GM12878 (cell line): ENCODE measurements at regions not wholly inside any gene's neighbourhood (a gene's known extent, or its start where the extent isn't known, plus 50 kb on each side); places are given as distances from the start of the nearest gene placed in this dataset.

ENCODE experiments used
- ATAC-seq: fragments of 200-7000 bp; cut with Tn5 transposase; 3 replicates; pipeline ENCODE4 v1.9.1; 2020; ENCODE audit warnings: mild to moderate bottlenecking, moderate library complexity
- BruUV-seq: library from RNA; stranded (reverse); fragments of 400-500 nt; replicated peaks from 2 replicates; lab custom pipeline; 2021; lab: Mats Ljungman, UMichigan
- CTCF ChIA-PET: fragments of 300-600 bp; sonication (Branson Sonifier 250); formaldehyde crosslinking; extraction: SDS; loops from one replicate; lab custom pipeline; 2021; ENCODE audit warnings: inconsistent platforms; lab: Yijun Ruan, JAX
- POLR2A ChIA-PET: fragments of 350-600 bp; formaldehyde crosslinking; extraction: SDS; loops from one replicate; lab custom pipeline; 2021; ENCODE audit warnings: inconsistent platforms; lab: Charles Lee
- RAD21 ChIA-PET: fragments of 300-600 bp; sonication (Branson Sonifier 250); formaldehyde crosslinking; loops from one replicate; lab custom pipeline; 2023; ENCODE audit warnings: antibody characterized with exemption; ENCODE audit not compliant: unreplicated experiment; lab: Charles Lee
- SMC1A ChIA-PET: fragments of 300-600 bp; sonication (Branson Sonifier 250); formaldehyde crosslinking; loops from one replicate; lab custom pipeline; 2023; ENCODE audit not compliant: unreplicated experiment, uncharacterized antibody; lab: Charles Lee
- DNase-seq: peaks from one replicate; pipeline ENCODE4 v3.0.0-alpha.2; 2011; ENCODE audit warnings: low read depth, low spot score
- FAIRE-seq: peaks from 3 replicates; lab custom pipeline; 2011; peaks lifted over from hg19 to GRCh38; lab: Jason Lieb, UNC
- H2AFZ ChIP-seq: 2 replicates; pipeline ENCODE4 v1.6.0; 2011; ENCODE audit warnings: low read depth, low read length, control low read depth; ENCODE audit not compliant: control insufficient read depth
- H3K27ac ChIP-seq: 2 replicates; pipeline ENCODE4 v1.5.1; 2011; ENCODE audit warnings: control low read depth; ENCODE audit not compliant: control insufficient read depth, insufficient read depth
- H3K27me3 ChIP-seq, 2 experiments: replicated peaks in 1 of 2; 2 replicates each; pipeline versions ENCODE4 v1.6.0 to v1.6.1; 2011; ENCODE audit warnings: low read length in 1 of 2; ENCODE audit not compliant: control insufficient read depth in 2 of 2, insufficient read depth in 2 of 2
- H3K36me3 ChIP-seq, 2 experiments: 2 replicates each; pipeline ENCODE4 v1.5.1; 2011; ENCODE audit warnings: low read length in 1 of 2; ENCODE audit not compliant: control insufficient read depth in 2 of 2, insufficient read depth in 2 of 2
- H3K4me1 ChIP-seq: 2 replicates; pipeline ENCODE4 v1.6.1; 2011; ENCODE audit warnings: mild to moderate bottlenecking, low read length, moderate library complexity, mixed read lengths; ENCODE audit not compliant: control insufficient read depth, insufficient read depth
- H3K4me2 ChIP-seq: 2 replicates; pipeline ENCODE4 v1.6.0; 2011; ENCODE audit warnings: control low read depth; ENCODE audit not compliant: control insufficient read depth, insufficient read depth
- H3K4me3 ChIP-seq: fragments of 200-600 bp; sonication (generic); 2 replicates; pipeline ENCODE4 v1.5.1; 2016
- H3K79me2 ChIP-seq: 2 replicates; pipeline ENCODE4 v1.6.0; 2011; ENCODE audit warnings: low read length; ENCODE audit not compliant: control insufficient read depth, insufficient read depth
- H3K9ac ChIP-seq: 2 replicates; pipeline ENCODE4 v1.8.0; 2011; ENCODE audit warnings: low read length, control low read depth, mixed read lengths; ENCODE audit not compliant: control insufficient read depth, insufficient read depth
- H3K9me3 ChIP-seq: replicated peaks from 3 replicates; pipeline ENCODE4 v1.5.1; 2011; ENCODE audit warnings: mild to moderate bottlenecking, low read length; ENCODE audit not compliant: control insufficient read depth, insufficient read depth
- H4K20me1 ChIP-seq: 2 replicates; pipeline ENCODE4 v1.6.0; 2011; ENCODE audit not compliant: control insufficient read depth, insufficient read depth
- ATF7 ChIP-seq: fragments of 450-650 bp; IDR thresholded peaks from 2 replicates; pipeline ENCODE4 v1.6.1; 2016; ENCODE audit warnings: low read depth, mild to moderate bottlenecking
- BRCA1 ChIP-seq: IDR thresholded peaks from 2 replicates; pipeline ENCODE4 v1.6.1; 2011; ENCODE audit warnings: low read depth, low read length, improper control_type of control experiment
- CBFB ChIP-seq: IDR thresholded peaks from 2 replicates; pipeline ENCODE4 v1.6.1; 2016; ENCODE audit warnings: antibody characterized with exemption, low read depth
- CHD1 ChIP-seq: IDR thresholded peaks from 2 replicates; pipeline ENCODE4 v1.6.1; 2012; ENCODE audit warnings: low read depth, low read length, improper control_type of control experiment
- EP300 ChIP-seq, 2 experiments: fragments of 150-350 bp in 1 of 2; IDR thresholded peaks; 2 replicates each; pipeline ENCODE4 v1.6.1; 2011 to 2012; ENCODE audit warnings: low read depth in 2 of 2, low read length in 2 of 2, borderline replicate concordance in 1 of 2, improper control_type of control experiment in 1 of 2, inconsistent platforms in 1 of 2; ENCODE audit not compliant: control insufficient read depth in 1 of 2
- FOS ChIP-seq: IDR thresholded peaks from 3 replicates; pipeline ENCODE4 v1.6.1; 2011; ENCODE audit warnings: borderline replicate concordance; ENCODE audit not compliant: insufficient read length; ENCODE audit errors: extremely low read depth
- KDM1A ChIP-seq: fragments of 200-600 bp; sonication (generic); IDR thresholded peaks from 2 replicates; pipeline ENCODE4 v1.6.1; 2016; ENCODE audit warnings: borderline replicate concordance
- MTA3 ChIP-seq: IDR thresholded peaks from 2 replicates; pipeline ENCODE4 v1.6.1; 2012; ENCODE audit warnings: low read length, inconsistent platforms, borderline replicate concordance
- NR2C1 ChIP-seq: fragments of 450-650 bp; IDR thresholded peaks from 2 replicates; pipeline ENCODE4 v1.6.1; 2017; ENCODE audit warnings: antibody characterized with exemption, mild to moderate bottlenecking, moderate library complexity
- RFX5 ChIP-seq: IDR thresholded peaks from 2 replicates; pipeline ENCODE4 v1.6.1; 2011; ENCODE audit warnings: low read depth, low read length, improper control_type of control experiment
- SIN3A ChIP-seq: IDR thresholded peaks from 2 replicates; pipeline ENCODE4 v1.6.1; 2012; ENCODE audit warnings: low read depth, low read length, improper control_type of control experiment
- SMAD1 ChIP-seq: fragments of 450-650 bp; IDR thresholded peaks from 2 replicates; pipeline ENCODE4 v1.6.1; 2018; ENCODE audit warnings: mild to moderate bottlenecking, low read depth; ENCODE audit not compliant: partially characterized antibody
- SUZ12 ChIP-seq: fragments of 200-600 bp; sonication (generic); IDR thresholded peaks from one replicate; pipeline ENCODE4 v1.6.1; 2018; ENCODE audit warnings: antibody characterized with exemption, mild to moderate bottlenecking; ENCODE audit not compliant: unreplicated experiment
- YY1 ChIP-seq: IDR thresholded peaks from 2 replicates; pipeline ENCODE4 v1.6.1; 2011; ENCODE audit warnings: low read depth, mild to moderate bottlenecking, low read length
- ZNF622 ChIP-seq: fragments of 450-650 bp; IDR thresholded peaks from 2 replicates; pipeline ENCODE4 v1.6.1; 2017; ENCODE audit warnings: mild to moderate bottlenecking, inconsistent platforms
- ZSCAN29 ChIP-seq: fragments of 450-650 bp; IDR thresholded peaks from 2 replicates; pipeline ENCODE4 v1.6.1; 2017; ENCODE audit warnings: mild to moderate bottlenecking, moderate library complexity
- WGBS: methylation state at CpG from one replicate; pipeline ENCODE4 v1.1.6; 2016; ENCODE audit warnings: low lambda C conversion rate; ENCODE audit not compliant: insufficient replicate concordance, insufficient coverage; ENCODE audit errors: missing lambda C conversion rate; 5-methylcytosine and 5-hydroxymethylcytosine counted together
- in situ Hi-C: fragments of 300-500 bp; cut with MboI; formaldehyde crosslinking; loops from 9 replicates; pipeline ENCODE4 v1.14.3; 2018; ENCODE audit warnings: mixed read lengths
- intact Hi-C: fragments of 100-400 bp; cut with micrococcal nuclease; formaldehyde crosslinking; loops from one replicate; pipeline ENCODE4 v1.14.2; 2022; ENCODE audit not compliant: unreplicated experiment
- TF ChIP-seq, protein P1 (sequence below): fragments of 450-650 bp; IDR thresholded peaks from 2 replicates; pipeline ENCODE4 v1.6.1; 2016; ENCODE audit warnings: mild to moderate bottlenecking
- TF ChIP-seq, protein P2 (sequence below): fragments of 450-650 bp; IDR thresholded peaks from 2 replicates; pipeline ENCODE4 v1.6.1; 2016; ENCODE audit warnings: mild to moderate bottlenecking

DNA sequence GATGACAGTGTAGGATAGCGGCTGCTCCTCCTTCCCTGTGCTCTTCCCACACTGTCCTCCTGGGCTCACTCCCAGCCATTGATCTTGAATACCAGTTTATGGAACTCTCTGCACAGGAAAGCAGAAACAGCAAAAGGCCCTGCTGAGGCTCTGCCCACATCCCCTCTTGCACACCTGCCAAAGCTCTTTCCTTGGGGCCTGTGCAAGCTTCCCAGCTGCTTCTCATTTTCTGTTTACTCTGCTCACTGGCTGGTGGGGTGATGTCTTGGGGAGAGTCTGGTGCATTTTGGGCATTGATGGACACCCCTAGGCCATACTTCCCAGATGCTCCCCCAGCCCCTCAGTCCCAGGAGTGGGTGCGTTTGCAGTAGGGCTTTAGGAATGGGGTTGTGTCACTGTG, 361.8 kb downstream of the TMEM121 start:
- SMC1A ChIA-PET, result no interaction called here
- Histone ChIP-seq H3K27ac (no peak overlapping the region), H4K20me1 (no peaks in the 10 kb centered on the region), H3K27me3 (no peaks in the 10 kb centered on the region), H3K36me3 (no peaks in the 10 kb centered on the region), H3K4me1 (no peaks in the 10 kb centered on the region), H3K79me2 (no peaks in the 10 kb centered on the region), H3K4me2 (no peak overlapping the region), H3K9me3 (no peaks in the 10 kb centered on the region), H3K9ac (no peak overlapping the region), H3K4me3 (no peak overlapping the region), H2AFZ (no peak overlapping the region)
- 39% methylated on average over 2 of the region's 2 CpGs for WGBS
- no peak for DNase-seq
- TF ChIP-seq ZSCAN29 (no peak), YY1 (no peak), CHD1 (no peak), EP300 (IDR thresholded peaks at IDR 0.05; ENCODE audit: borderline replicate concordance in 1 of 2, control insufficient read depth in 1 of 2, low read depth in 2 of 2, low read length in 2 of 2) (no peak), SUZ12 (no peak), ATF7 (no peak), SIN3A (no peak), SMAD1 (no peak), ZNF622 (no peak), FOS (no peak), NR2C1 (no peak), BRCA1 (no peak), CBFB (no peak), MTA3 (no peak), RFX5 (no peak), KDM1A (no peak)
- TF ChIP-seq, protein P1, sequence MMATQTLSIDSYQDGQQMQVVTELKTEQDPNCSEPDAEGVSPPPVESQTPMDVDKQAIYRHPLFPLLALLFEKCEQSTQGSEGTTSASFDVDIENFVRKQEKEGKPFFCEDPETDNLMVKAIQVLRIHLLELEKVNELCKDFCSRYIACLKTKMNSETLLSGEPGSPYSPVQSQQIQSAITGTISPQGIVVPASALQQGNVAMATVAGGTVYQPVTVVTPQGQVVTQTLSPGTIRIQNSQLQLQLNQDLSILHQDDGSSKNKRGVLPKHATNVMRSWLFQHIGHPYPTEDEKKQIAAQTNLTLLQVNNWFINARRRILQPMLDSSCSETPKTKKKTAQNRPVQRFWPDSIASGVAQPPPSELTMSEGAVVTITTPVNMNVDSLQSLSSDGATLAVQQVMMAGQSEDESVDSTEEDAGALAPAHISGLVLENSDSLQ, result no peak
- TF ChIP-seq, protein P2, sequence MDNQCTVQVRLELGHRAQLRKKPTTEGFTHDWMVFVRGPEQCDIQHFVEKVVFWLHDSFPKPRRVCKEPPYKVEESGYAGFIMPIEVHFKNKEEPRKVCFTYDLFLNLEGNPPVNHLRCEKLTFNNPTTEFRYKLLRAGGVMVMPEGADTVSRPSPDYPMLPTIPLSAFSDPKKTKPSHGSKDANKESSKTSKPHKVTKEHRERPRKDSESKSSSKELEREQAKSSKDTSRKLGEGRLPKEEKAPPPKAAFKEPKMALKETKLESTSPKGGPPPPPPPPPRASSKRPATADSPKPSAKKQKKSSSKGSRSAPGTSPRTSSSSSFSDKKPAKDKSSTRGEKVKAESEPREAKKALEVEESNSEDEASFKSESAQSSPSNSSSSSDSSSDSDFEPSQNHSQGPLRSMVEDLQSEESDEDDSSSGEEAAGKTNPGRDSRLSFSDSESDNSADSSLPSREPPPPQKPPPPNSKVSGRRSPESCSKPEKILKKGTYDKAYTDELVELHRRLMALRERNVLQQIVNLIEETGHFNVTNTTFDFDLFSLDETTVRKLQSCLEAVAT, result no peak
- CTCF ChIA-PET, result no interaction called here
- POLR2A ChIA-PET, result no interaction called here
- in situ Hi-C loops, result no loop called here
- intact Hi-C loops, result no loop called here
- no peak for FAIRE-seq
- no peak for ATAC-seq
- RAD21 ChIA-PET, result no interaction called here
- BruUV-seq, result no TSS peak
